SU-DHL-6 (cell line): ENCODE measurements at regions not wholly inside any gene's neighbourhood (a gene's known extent, or its start where the extent isn't known, plus 50 kb on each side); places are given as distances from the start of the nearest gene placed in this dataset.

Experiments
- EZH2phosphoT487 ChIP-seq: fragments of 200-600 bp; sonication (generic), shearing (Covaris generic); conservative IDR thresholded peaks from 2 replicates; pipeline ENCODE4 v1.6.1; 2018; ENCODE audit warnings: mild to moderate bottlenecking, antibody characterized with exemption, low read length, moderate library complexity, mixed read lengths
- TF ChIP-seq, protein P1 (sequence below): fragments of 200-600 bp; sonication (generic); IDR thresholded peaks from one replicate; pipeline ENCODE4 v1.5.1; 2017; ENCODE audit warnings: antibody characterized with exemption, mild to moderate bottlenecking, low read length, moderate library complexity; ENCODE audit not compliant: insufficient read depth, poor library complexity, severe bottlenecking

GRCh38 chrX:42992199-42992943, 214.4 kb upstream of the PPP1R2C start:
- TF ChIP-seq, protein P1, sequence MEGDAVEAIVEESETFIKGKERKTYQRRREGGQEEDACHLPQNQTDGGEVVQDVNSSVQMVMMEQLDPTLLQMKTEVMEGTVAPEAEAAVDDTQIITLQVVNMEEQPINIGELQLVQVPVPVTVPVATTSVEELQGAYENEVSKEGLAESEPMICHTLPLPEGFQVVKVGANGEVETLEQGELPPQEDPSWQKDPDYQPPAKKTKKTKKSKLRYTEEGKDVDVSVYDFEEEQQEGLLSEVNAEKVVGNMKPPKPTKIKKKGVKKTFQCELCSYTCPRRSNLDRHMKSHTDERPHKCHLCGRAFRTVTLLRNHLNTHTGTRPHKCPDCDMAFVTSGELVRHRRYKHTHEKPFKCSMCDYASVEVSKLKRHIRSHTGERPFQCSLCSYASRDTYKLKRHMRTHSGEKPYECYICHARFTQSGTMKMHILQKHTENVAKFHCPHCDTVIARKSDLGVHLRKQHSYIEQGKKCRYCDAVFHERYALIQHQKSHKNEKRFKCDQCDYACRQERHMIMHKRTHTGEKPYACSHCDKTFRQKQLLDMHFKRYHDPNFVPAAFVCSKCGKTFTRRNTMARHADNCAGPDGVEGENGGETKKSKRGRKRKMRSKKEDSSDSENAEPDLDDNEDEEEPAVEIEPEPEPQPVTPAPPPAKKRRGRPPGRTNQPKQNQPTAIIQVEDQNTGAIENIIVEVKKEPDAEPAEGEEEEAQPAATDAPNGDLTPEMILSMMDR, result no peak
- TF ChIP-seq EZH2phosphoT487, result no peak
